GM19463 (cell line): ENCODE measurements at regions not wholly inside any gene's neighbourhood (a gene's known extent, or its start where the extent isn't known, plus 50 kb on each side); places are given as distances from the start of the nearest gene placed in this dataset.

Experiments used
- ATAC-seq: cut with Tn5 transposase; IDR thresholded peaks from one replicate; pipeline ENCODE4 v1.9.1; 2021; ENCODE audit warnings: mild to moderate bottlenecking, moderate library complexity; ENCODE audit not compliant: unreplicated experiment

- ATAC-seq: no peak
These were observed 307.0 kb downstream of the ARPP21 start for GRCh38 chr3:35946121-35946853.

DNA sequence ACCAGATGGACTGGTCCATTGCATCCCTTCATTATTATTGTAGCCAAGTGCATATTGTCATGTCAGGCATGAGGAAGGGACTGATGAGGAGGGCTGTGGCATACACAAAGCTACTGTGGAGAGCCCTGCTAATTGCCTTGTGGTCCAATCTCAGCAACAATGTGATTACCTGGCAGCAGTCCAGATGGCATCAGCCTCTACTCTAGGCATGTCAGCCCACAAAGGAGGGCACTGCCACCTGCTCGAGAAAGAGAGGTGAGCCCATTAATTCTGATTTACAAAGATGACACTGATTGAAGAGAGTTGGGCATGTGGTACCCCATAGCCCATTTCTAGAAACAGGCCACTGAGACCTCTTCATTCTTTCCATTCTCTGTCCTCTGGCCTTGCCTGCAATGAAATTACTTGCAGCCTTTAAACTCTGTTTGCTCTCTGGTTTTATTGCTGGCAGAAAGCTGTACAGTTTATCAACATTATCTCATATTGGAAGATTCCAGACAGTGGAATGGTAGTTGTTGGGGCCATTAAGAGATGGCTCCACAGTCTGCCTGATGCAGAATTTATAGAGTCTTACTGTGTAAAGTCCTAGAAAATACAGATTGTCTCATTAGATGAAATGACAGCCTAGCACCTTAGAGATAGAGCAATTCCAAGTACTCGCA lies 307.7 kb downstream of the ARPP21 start:
- ATAC-seq: no peak

DNA sequence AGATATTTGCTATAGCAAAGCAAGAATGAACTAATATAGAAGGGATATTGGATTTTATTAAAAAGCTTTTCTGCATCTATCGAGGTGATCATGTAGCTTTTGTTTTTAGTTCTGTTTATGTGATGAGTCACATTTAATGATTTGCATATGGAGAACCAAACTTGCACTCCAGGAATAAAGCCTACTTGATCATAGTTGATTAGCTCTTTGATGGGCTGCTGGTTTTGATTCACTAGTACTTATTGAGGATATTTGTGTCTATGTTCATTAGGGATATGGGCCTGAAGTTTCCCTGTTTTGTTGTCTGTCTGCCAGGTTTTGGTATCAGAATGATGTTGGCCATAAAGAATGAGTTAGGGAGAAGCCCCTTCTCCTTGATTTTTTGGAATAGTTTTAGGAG lies 310.7 kb downstream of the ARPP21 start:
- ATAC-seq: no peak

- ATAC-seq: no peak
These were observed 315.1 kb downstream of the ARPP21 start for GRCh38 chr3:35954413-35954812.

DNA sequence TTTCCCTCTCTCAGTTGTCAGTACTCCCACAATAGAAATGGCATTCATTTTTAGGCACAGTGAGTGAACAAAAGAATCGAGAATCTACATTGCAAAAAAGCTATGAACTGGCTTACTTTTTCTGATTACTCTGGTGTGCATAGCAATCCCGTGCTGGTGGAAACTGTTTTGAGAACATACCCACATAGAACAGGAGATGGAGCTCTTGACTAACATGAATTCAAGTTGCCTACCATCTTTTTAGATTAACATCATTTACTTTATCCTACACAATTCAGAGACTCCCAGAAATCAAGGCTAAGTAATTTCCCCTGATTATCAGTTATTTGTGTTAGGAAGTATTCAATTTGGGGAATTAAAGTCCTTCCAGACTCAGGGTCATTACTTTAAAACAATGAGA lies 326.6 kb downstream of the ARPP21 start:
- ATAC-seq: no peak

DNA sequence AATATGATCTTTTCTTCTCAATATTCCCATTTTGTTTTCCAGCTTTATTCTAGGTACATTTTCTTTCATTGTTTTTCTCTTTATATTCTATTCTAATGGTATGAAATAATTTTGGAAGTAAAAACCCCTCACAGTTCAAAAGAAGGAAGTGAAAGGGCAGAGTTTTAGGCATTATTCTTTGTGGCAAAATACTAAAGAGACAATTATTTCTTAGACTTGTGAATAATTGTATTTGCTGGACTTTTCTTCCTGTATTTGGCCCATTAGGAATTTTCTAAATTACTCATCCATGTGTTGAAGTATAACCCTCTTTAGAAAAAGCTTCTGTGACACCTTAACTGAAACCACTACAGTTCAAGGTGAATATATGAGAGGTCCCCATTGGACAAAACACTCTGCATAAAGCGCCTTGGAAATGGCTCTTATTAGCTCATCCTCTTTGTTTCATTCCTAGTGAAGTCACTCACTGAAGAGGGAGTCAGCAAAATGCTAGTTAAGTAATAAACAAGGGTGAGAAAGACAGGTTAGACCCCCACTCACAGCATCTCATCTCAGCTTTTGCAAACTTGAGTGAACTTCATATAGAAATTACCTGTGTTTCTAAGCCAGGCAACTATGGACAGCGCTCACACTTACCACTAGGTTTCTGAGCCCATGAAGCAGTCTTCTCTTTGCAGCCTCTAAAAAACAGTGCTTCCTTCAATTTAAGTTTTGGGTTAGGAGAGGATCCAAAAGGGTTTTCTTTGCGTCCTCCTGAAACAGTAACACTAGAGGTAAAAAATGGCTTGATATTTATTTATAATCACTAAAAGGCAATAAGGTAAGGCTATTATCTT lies 327.5 kb downstream of the ARPP21 start:
- ATAC-seq: peak; percentile 70

DNA sequence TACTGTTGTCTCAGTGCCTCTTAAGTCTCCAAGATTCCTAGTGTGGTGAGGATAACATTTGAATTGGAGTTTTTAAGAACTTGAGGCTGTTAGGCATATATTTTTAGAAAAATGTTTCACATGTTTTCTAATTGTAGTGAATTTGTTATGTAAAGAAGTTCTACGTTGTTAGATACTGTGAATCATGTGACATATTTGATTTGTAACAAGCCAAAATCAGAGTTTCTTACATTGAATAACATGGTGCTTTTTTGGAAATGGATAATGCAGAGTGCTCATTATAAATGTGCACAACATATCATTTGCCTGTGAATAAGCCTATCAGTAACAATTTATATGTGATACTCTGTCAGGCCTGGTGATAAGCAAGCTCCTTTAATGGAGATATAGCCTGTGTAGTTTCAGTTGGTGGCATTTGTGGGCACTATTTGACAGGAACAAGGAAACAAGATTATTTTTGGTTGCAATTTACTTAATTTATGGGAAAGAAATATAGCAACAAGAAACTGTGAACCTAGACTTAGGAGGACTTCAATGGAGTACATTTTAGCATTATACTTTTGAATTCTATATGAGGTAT lies 328.8 kb downstream of the ARPP21 start:
- no peak for ATAC-seq

GRCh38 chr3:35969406-35969805 lies 330.1 kb downstream of the ARPP21 start:
- ATAC-seq: no peak

DNA sequence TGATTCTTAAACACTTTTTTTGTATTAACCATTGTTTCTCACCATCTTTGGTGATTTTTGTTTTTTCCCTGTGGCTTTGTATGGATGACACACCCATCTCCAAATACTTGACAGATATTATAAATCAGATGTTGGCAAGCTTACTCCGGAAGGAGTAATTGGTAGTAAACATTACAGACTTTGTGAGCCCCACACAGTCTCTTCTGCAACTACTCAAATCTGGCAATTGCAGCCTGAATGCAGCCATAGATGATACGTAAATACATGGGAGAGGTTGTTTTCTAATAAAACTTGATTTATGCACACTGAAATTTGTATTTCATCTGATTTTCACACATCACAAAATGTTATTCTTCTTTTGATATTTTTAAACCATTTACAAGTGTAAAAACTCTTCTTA lies 331.5 kb downstream of the ARPP21 start:
- no peak for ATAC-seq

- no peak for ATAC-seq
These were observed 332.4 kb downstream of the ARPP21 start for GRCh38 chr3:35971686-35972085.

GRCh38 chr3:35974872-35975271 lies 335.5 kb downstream of the ARPP21 start:
- no peak for ATAC-seq

DNA sequence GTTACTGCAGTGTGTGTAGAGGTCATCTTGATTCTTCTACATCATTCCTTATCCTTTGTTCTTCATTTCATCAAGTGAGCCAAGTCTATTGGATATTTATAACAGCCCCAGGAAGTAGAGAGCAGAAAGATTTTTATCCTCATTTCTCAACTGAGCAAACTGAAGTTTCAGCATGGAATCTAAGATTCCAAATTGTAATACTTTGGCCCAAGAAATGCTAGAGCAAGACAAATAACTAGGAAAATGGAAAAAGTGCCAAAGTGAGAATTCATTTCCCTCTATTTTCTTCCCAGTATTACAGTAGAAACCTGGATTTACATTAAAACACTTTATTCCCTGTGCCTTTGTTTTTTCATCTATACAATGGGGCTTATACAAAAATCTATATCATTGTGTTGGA lies 346.8 kb downstream of the ARPP21 start:
- no peak for ATAC-seq

- ATAC-seq: no peak
These were observed 348.1 kb downstream of the ARPP21 start for GRCh38 chr3:35987386-35987785.

GRCh38 chr3:35992041-35992440 lies 352.7 kb downstream of the ARPP21 start:
- ATAC-seq: no peak

GRCh38 chr3:36011791-36012190 lies 368.5 kb upstream of the STAC start:
- ATAC-seq: no peak

GRCh38 chr3:36013425-36013824 lies 366.9 kb upstream of the STAC start:
- ATAC-seq: no peak

DNA sequence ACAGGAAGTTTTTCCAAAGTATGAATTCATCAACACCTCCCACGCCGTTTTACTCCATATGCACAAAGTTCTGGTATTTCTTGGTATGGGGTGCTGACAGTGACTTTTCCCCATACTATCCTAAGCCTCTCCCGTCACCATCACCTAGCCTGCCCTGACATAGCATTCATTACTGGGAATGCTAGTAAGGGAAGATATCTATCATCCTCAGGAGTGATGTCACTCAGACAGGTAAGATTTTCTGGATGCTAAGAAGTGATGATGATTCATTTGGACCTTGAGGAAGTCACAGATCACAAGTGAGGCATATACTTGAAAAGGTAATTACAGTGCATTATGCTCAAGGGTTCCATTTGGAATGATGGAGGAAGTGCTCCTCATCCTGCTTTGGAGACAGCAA lies 355.1 kb upstream of the STAC start:
- ATAC-seq: no peak

- no peak for ATAC-seq
These were observed 347.9 kb upstream of the STAC start for GRCh38 chr3:36032180-36033047.

DNA sequence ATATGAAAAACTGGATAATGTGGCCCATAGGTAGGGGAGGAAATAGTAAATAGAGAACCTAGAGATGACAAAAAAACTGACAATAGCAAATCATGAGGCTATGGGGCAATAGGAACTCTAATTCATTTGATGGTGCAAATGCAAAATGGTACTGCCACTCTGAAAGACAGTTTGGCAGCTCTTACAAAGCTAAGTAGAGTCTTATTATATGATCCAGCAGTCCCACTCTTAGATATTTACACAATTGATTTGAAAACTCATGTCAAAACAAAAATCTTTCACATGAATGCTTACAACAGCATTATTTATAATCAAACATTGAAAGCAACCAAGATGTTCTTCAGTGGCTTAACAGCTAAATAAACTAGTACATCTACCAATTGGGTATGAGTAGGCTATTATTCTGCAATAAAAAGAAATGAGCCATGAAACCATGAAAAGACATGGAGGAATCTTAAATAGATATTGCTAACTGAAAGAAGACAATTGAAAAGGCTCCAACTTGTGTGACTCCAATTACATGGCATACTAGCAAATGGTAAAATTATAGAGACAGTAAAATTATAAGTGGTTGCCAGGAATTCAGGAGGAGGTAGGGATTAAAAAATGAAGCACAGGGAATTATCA lies 321.8 kb upstream of the STAC start:
- no peak for ATAC-seq

GRCh38 chr3:36060950-36061349 lies 319.4 kb upstream of the STAC start:
- ATAC-seq: no peak
